ENCODE measurements at regions not wholly inside any gene's neighbourhood (a gene's known extent, or its start where the extent isn't known, plus 50 kb on each side); places are given as distances from the start of the nearest gene placed in this dataset.

DNA sequence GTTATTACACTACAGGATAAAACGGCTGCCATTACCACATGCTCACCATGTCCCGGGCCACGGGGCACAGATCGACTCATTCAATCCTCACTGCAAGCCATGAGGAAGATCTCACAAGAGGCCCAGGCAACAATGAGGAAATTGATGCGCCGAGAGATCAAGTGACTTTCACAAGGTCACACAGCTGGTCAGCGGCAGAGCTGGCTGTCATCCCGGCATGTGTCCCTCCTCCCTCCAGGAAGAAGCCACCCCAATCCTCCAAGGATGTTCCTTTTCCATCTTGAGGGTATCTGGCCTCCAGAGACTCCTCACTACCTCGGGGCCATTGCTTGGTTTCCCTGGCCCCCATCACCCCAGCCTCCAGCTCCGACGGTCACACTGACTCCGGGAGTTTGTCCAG lies 65.3 kb upstream of the GLI2 start:
- Histone ChIP-seq H3K9ac (ENCODE audit: low read length) (peak overlapping the region; percentile 52), H3F3A (ENCODE audit: low read length, unreplicated experiment) (no peaks in the 10 kb centered on the region), H3K9me2 (replicated peaks; ENCODE audit: low read length) (no peaks in the 10 kb centered on the region), H2AFZ (ENCODE audit: low read length) (no peak overlapping the region), H3K36me3 (ENCODE audit: low read depth, low read length) (peaks cover 4% of the 10 kb centered on the region; the same call in 1 of the 2 replicates), H3K4me1 (ENCODE audit: insufficient read depth, low read length) (peaks cover 18% of the 10 kb centered on the region), H3K27me3 (ENCODE audit: low read length) (no peaks in the 10 kb centered on the region), H3K27ac (ENCODE audit: low read length) (peak overlapping the region; percentile 58), H3K79me2 (ENCODE audit: low read length) (no peaks in the 10 kb centered on the region), H3K9me3 (ENCODE audit: low read length) (0 out of 2 replicates have a peak, but pooled peaks cover 9% of the 10 kb centered on the region), H3K4me2 (ENCODE audit: low read length) (peak overlapping the region; percentile 50), H3K4me3 (ENCODE audit: low read length) (no peak overlapping the region), H4K20me1 (ENCODE audit: low read length) (no peaks in the 10 kb centered on the region)
- ChIA-PET POLR2A (ENCODE audit: unreplicated experiment) (no interaction called here), CTCF (no interaction called here)
- no TSS peak for BruUV-seq (replicated peaks)
- intact Hi-C loops (cut with micrococcal nuclease) = loop anchor here (2.0 to 10.0 kb wide), 2 partner anchors 118 to 146 kb away; no protein-coding TSS in a partner anchor
- DNase-seq (no peak), ATAC-seq (no peak)
- TF ChIP-seq EZH2phosphoT487 (IDR thresholded peaks at IDR 0.05; ENCODE audit: borderline replicate concordance, low read length) (no peak), EZH2 (IDR thresholded peaks at IDR 0.05; ENCODE audit: low read length, unreplicated experiment) (no peak)
- TF ChIP-seq, protein P1, sequence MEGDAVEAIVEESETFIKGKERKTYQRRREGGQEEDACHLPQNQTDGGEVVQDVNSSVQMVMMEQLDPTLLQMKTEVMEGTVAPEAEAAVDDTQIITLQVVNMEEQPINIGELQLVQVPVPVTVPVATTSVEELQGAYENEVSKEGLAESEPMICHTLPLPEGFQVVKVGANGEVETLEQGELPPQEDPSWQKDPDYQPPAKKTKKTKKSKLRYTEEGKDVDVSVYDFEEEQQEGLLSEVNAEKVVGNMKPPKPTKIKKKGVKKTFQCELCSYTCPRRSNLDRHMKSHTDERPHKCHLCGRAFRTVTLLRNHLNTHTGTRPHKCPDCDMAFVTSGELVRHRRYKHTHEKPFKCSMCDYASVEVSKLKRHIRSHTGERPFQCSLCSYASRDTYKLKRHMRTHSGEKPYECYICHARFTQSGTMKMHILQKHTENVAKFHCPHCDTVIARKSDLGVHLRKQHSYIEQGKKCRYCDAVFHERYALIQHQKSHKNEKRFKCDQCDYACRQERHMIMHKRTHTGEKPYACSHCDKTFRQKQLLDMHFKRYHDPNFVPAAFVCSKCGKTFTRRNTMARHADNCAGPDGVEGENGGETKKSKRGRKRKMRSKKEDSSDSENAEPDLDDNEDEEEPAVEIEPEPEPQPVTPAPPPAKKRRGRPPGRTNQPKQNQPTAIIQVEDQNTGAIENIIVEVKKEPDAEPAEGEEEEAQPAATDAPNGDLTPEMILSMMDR (conservative IDR thresholded peaks at IDR 0.05; ENCODE audit: low read depth, low read length) = no peak

DNA sequence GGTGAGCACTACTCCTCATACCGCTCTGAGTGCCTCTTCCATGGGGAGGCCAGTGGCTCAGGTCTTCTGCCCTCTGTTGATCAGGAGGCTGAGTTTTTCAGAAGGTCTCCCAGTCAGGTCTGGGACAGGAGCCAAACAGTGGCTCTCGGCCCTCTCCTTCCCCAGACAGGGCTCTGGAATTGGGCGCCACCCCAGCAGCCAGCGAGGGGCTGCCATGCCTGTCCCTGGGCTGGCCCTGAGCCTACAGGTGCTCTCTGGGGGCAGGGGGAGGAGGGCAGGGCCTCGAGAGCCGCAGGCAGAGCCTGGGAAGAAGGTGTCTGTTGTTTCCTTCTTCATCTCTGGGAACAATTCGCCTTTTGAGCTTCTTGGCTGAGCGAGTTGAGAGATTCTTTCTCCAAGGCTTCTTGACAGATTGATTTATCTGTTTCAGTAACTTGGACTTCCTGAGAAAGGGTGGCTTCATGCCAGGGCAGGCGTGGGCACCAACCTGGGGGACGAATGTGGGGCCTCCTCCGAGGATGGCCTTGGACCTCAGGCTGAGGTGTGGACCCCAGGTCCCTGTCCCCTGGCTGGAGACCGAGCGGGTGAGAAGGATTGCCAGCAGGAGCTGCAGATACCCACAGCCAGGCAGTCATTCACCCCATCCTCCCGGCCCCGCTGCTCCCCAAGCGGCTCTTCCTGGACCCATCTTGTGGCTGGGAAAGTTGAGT lies 64.7 kb upstream of the GLI2 start:
- POLR2A ChIA-PET (ENCODE audit: unreplicated experiment) = no interaction called here
- Histone ChIP-seq H3K9ac (ENCODE audit: low read length) (no peak overlapping the region), H3K27me3 (ENCODE audit: low read length) (no peaks in the 10 kb centered on the region), H3K36me3 (ENCODE audit: low read depth, low read length) (peaks cover 4% of the 10 kb centered on the region; the same call in 1 of the 2 replicates), H2AFZ (ENCODE audit: low read length) (no peak overlapping the region), H3K4me1 (ENCODE audit: insufficient read depth, low read length) (peaks cover 18% of the 10 kb centered on the region), H3F3A (ENCODE audit: low read length, unreplicated experiment) (no peaks in the 10 kb centered on the region), H3K27ac (ENCODE audit: low read length) (no peak overlapping the region), H3K9me2 (replicated peaks; ENCODE audit: low read length) (no peaks in the 10 kb centered on the region), H3K79me2 (ENCODE audit: low read length) (no peaks in the 10 kb centered on the region), H3K9me3 (ENCODE audit: low read length) (0 out of 2 replicates have a peak, but pooled peaks cover 9% of the 10 kb centered on the region), H4K20me1 (ENCODE audit: low read length) (no peaks in the 10 kb centered on the region), H3K4me3 (ENCODE audit: low read length) (no peak overlapping the region), H3K4me2 (ENCODE audit: low read length) (no peak overlapping the region)
- CTCF ChIA-PET = no interaction called here
- intact Hi-C loops (cut with micrococcal nuclease) = loop anchor here (2.0 to 10.0 kb wide), 2 partner anchors 118 to 146 kb away; no protein-coding TSS in a partner anchor
- DNase-seq = no peak
- no TSS peak for BruUV-seq (replicated peaks)
- TF ChIP-seq, protein P1 (conservative IDR thresholded peaks at IDR 0.05; ENCODE audit: low read depth, low read length) = no peak
- no peak for TF ChIP-seq EZH2phosphoT487 (IDR thresholded peaks at IDR 0.05; ENCODE audit: borderline replicate concordance, low read length)
- TF ChIP-seq EZH2 (IDR thresholded peaks at IDR 0.05; ENCODE audit: low read length, unreplicated experiment) = no peak
- ATAC-seq = no peak

Measured in PC-3 (cell line).